ENCODE measurements at regions not wholly inside any gene's neighbourhood (a gene's known extent, or its start where the extent isn't known, plus 50 kb on each side); places are given as distances from the start of the nearest gene placed in this dataset.
A peak's percentile ranks its signal among the peaks of the same experiment; 100 is the strongest.
"Not testable (repeated sequence)": the region's sequence is repeated elsewhere in the genome, so short reads cannot be mapped to it uniquely, and the experiment has no call there.

GRCh38 chr5:177941386-177941785 lies 54.7 kb downstream of the PROP1 start:
- H3K36me3 ChIP-seq; H3K4me1 ChIP-seq (ENCODE audit: low read depth); H3K9me3 ChIP-seq (ENCODE audit: low read depth); H3K27me3 ChIP-seq; H3K4me3 ChIP-seq; DNase-seq (ENCODE audit: low read depth in 1 of 2, low spot score in 1 of 2): not testable (repeated sequence)
- H3K27ac ChIP-seq = peak overlapping the region; percentile 23

DNA sequence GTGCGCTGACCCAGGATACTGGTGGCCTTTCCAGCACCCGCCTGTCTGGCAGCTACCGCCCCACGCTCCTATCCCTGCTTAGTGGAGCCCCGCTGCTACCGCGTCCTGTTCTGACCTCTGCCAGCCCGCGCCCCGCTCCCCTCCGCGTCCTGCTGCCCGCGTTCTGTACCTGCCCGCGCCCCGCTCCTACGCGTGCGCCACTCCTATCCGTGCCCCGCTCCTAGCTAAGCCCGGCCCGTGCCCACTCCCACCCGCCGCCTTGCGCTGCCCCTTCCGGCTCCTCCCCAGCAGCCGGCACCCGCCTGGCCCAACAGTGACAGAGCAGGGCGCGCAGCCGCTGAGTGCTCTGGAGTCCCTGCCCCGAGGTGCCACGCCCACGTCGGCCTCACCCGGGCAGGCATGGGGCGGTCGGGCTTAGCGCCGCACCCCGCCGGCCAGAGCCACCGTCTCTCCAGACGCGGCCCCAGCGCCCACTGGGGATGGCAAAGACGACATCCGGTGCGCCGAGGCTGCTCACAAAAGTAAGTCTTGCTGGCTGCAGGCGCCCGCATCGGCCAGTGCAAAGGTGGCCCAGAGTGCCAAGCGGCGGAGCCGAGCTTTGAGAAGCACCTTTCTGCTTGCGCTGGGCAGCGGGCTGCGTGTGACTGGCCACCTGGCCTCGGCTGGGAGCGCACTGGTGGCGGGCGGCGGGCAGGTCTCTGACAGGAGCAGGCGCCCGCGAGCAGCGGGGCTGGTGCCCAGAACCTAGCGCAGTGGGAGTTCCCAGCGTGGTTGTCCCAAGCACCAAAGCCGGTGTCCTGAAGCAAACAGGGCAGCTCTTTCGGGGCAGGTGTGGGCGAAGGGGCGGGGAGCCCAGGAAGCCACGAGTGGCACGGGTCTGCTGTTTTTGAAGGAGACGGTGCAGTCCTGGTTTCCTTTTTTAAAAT lies 56.5 kb downstream of the PROP1 start:
- not testable (repeated sequence) for H3K27me3 ChIP-seq; H3K4me1 ChIP-seq (ENCODE audit: low read depth); H3K36me3 ChIP-seq; H3K9me3 ChIP-seq (ENCODE audit: low read depth); H3K27ac ChIP-seq
- DNase-seq (ENCODE audit: low read depth in 1 of 2, low spot score in 1 of 2) = peak in 1 of 2 donors; percentile 16
- H3K4me3 ChIP-seq = peak overlapping the region; percentile 38

- not testable (repeated sequence) for DNase-seq (ENCODE audit: low read depth in 1 of 2, low spot score in 1 of 2); H3K4me3 ChIP-seq; H3K27ac ChIP-seq
Measured at GRCh38 chr5:177938767-177939166, 57.3 kb downstream of the PROP1 start.

DNA sequence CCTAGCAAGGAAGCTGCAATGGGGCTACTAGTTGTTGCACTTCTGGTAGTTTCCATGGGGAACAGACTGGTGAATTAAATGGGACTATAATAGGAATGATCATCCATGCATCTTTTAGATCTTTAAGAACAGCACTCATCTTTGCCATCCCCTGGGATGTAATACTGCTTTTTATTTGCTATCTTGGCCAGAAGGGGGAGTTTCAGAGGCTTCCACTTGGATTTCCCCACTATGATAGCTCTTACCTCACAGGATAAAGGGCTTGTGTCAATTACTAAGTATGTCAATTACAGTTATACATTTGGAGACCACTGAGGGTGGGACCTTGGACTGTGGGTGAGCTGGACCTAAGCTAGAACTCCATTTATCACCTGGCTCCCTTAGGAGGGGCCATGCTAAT lies 61.8 kb downstream of the PROP1 start:
- TF ChIP-seq, protein P1, sequence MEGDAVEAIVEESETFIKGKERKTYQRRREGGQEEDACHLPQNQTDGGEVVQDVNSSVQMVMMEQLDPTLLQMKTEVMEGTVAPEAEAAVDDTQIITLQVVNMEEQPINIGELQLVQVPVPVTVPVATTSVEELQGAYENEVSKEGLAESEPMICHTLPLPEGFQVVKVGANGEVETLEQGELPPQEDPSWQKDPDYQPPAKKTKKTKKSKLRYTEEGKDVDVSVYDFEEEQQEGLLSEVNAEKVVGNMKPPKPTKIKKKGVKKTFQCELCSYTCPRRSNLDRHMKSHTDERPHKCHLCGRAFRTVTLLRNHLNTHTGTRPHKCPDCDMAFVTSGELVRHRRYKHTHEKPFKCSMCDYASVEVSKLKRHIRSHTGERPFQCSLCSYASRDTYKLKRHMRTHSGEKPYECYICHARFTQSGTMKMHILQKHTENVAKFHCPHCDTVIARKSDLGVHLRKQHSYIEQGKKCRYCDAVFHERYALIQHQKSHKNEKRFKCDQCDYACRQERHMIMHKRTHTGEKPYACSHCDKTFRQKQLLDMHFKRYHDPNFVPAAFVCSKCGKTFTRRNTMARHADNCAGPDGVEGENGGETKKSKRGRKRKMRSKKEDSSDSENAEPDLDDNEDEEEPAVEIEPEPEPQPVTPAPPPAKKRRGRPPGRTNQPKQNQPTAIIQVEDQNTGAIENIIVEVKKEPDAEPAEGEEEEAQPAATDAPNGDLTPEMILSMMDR (IDR thresholded peaks at IDR 0.05; ENCODE audit: low read depth, low read length) = peak; percentile 12
- not testable (repeated sequence) for H3K4me3 ChIP-seq; H3K36me3 ChIP-seq; H3K4me1 ChIP-seq (ENCODE audit: low read depth); H3K27me3 ChIP-seq; H3K27ac ChIP-seq; H3K9me3 ChIP-seq (ENCODE audit: low read depth)
- peak in 1 of 2 donors; percentile 17 for DNase-seq (ENCODE audit: low read depth in 1 of 2, low spot score in 1 of 2)

More at GRCh38 chr5:177938767-177939166, 57.3 kb downstream of the PROP1 start:
- not testable (repeated sequence) for H3K27me3 ChIP-seq; H3K4me1 ChIP-seq (ENCODE audit: low read depth); H3K36me3 ChIP-seq; H3K9me3 ChIP-seq (ENCODE audit: low read depth)

DNA sequence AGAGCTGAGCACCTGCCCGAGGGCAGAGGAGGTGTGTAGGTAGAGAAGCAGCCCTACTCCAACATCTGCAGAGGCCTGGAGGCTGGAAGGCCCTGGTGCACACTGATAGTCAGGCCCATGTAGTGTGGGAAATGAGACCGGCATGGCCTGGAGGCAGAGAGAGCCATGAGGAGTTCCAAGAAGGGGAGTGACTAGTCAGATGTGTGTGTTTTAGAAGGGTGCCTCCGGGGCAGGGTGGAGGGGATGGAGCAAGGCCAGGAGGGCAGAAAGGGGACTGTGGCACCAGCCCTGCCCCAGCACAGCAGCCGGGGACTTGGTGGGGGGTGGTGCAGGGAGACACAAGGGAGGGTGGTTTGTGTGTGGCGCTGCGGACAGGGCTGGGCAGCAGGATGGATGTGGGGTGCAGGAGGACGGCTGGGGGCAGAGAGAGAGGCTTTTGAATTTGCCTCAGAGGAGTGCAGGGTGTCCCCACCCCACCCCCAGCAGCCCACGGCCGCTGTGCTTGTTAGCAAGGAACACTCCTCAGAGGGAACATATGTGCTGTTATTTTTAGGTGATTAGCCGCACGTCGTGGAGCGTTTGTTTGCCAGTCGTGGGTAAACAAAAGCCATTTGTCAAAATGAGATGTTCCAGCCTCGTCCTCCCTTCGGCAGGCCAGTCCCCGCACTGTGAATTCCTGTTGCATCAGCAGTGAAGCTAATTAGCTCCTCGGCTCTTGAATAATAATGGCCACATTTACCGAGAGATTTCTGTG lies 65.6 kb downstream of the PROP1 start:
- H3K27ac ChIP-seq; H3K4me3 ChIP-seq; H3K27me3 ChIP-seq; DNase-seq (ENCODE audit: low read depth in 1 of 2, low spot score in 1 of 2); H3K36me3 ChIP-seq; H3K4me1 ChIP-seq (ENCODE audit: low read depth); H3K9me3 ChIP-seq (ENCODE audit: low read depth): not testable (repeated sequence)

DNA sequence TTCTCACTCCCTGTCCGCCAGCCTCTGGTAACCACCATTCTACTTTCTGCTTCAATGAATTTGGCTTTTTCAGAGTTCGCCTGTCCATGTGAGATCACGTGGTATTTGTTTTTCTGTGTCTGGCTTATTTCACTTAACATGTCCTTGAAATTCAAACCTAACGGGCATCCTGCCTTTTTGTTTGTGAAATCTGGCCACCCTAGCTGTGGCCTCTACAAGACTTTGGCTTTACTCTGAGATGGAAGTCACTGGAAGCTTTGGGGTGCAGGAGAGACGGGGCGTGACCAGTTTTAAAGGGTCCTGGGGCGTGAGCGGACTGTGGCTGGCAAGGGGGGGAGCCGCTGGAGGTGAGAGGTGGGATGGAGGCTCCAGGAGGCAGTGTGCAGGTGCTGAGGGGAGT lies 66.4 kb downstream of the PROP1 start:
- H3K4me1 ChIP-seq (ENCODE audit: low read depth); H3K36me3 ChIP-seq; H3K27ac ChIP-seq; H3K27me3 ChIP-seq; DNase-seq (ENCODE audit: low read depth in 1 of 2, low spot score in 1 of 2); H3K9me3 ChIP-seq (ENCODE audit: low read depth); H3K4me3 ChIP-seq: not testable (repeated sequence)

- not testable (repeated sequence) for H3K27ac ChIP-seq; DNase-seq (ENCODE audit: low read depth in 1 of 2, low spot score in 1 of 2); H3K27me3 ChIP-seq; H3K36me3 ChIP-seq; H3K9me3 ChIP-seq (ENCODE audit: low read depth); H3K4me3 ChIP-seq; H3K4me1 ChIP-seq (ENCODE audit: low read depth)
Measured at GRCh38 chr5:177927500-177927899, 68.5 kb downstream of the PROP1 start.

DNA sequence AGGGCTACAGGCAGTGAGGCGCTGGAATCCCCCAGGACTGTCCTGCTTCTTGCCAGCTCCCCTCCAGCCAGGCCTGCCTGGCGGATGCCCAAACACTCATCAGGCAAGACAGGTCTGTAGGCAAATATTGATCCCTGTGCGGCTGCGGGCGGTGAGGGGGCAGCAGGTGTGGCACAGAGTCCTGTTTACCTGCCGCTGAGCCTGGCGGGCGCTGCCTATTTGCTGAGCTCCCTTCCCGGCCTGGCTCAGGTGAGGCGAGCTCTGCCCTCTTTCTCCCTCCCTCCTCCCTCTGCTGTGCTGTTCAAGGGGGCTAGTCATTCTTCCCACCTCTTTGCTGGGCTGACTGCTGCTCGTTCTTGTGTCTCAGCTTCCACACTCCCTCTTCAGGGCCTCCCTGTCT lies 71.5 kb downstream of the PROP1 start:
- H3K27ac ChIP-seq; H3K4me3 ChIP-seq; H3K27me3 ChIP-seq; H3K9me3 ChIP-seq (ENCODE audit: low read depth); H3K36me3 ChIP-seq; DNase-seq (ENCODE audit: low read depth in 1 of 2, low spot score in 1 of 2); H3K4me1 ChIP-seq (ENCODE audit: low read depth): not testable (repeated sequence)

DNA sequence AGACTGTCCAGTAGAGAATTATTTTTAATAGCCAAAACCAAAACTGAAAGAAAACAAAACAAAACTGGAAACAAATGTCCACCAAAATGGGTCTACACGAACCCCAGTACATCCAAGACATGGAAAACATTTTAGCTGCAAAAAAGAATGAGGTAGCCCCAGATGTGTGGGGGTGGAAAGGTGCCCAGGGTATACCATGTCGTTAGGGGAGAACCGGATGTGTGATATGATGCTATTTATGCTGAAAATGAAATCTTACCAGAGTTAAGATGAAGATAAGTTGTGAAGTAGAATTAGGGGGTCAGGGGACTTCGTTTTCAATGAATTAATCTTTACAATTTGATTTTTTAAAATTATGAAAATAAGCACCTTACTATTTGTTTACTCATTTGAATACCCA lies 72.2 kb downstream of the PROP1 start:
- not testable (repeated sequence) for H3K27ac ChIP-seq; H3K9me3 ChIP-seq (ENCODE audit: low read depth); H3K4me3 ChIP-seq; H3K4me1 ChIP-seq (ENCODE audit: low read depth); DNase-seq (ENCODE audit: low read depth in 1 of 2, low spot score in 1 of 2); H3K27me3 ChIP-seq; H3K36me3 ChIP-seq

DNA sequence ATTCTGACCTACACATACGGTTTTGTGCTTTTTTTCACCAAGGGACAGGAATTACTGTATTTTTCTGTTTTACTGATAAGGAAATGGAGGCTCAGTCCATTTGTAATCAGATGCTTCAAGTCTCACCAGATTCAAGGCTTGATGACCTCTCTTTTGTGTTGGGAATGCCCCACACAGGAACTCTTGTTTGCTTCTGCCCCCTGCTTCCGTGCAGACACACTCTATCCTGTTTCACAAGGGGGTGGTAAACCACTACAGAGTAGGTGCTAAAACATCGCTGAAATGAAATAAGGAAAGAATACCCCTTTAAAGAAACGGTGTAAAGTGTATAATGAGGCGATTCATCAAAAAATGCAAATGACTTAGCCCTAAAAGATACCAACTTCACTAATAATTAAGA lies 72.9 kb downstream of the PROP1 start:
- not testable (repeated sequence) for H3K27me3 ChIP-seq; DNase-seq (ENCODE audit: low read depth in 1 of 2, low spot score in 1 of 2); H3K4me3 ChIP-seq; H3K9me3 ChIP-seq (ENCODE audit: low read depth); H3K36me3 ChIP-seq; H3K4me1 ChIP-seq (ENCODE audit: low read depth); H3K27ac ChIP-seq

DNA sequence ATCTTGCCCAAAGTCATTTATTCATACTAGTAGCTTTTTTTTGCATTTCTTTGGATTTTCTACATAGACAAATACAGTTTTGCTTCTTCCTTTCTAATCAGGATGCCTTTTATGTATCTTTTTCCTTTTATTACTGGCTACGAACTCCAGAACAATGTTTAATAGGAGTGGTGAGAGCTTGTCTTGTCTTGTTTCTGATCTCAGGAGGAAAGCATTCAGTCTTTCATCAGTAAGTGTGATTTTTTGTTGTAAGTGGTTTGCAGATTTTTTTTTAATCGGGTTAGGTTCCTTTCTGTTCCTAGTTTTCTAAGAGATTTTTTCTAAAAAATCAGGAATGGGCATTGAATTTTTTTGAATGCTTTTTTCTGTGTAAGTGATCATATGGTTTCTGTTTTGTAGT lies 86.8 kb downstream of the PROP1 start:
- not testable (repeated sequence) for DNase-seq (ENCODE audit: low read depth in 1 of 2, low spot score in 1 of 2)

DNA sequence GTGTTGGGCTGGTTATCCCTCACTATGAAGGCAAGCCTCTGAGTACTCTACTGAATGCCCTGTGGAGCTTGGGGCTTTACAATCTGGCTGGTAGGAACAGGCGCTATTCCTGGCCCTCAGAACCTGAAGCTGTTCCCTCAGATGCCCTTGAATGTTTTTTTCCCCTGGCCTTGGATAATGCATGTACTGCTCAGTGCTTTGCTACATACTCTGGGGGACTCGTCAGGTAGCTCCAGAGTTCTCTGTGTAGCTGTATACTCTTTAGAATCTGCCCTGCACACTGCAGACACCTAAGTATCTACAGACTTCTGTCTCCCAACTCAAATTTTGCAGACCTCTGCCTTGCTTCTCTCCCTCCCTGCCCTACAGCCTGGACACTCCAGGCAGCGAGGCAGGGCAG lies 93.2 kb downstream of the PROP1 start:
- not testable (repeated sequence) for H3K9me3 ChIP-seq (ENCODE audit: low read depth); H3K27ac ChIP-seq; H3K4me3 ChIP-seq; H3K36me3 ChIP-seq; DNase-seq (ENCODE audit: low read depth in 1 of 2, low spot score in 1 of 2); H3K4me1 ChIP-seq (ENCODE audit: low read depth); H3K27me3 ChIP-seq

More for the DNA sequence above, 86.8 kb downstream of the PROP1 start:
- not testable (repeated sequence) for H3K27me3 ChIP-seq; H3K4me1 ChIP-seq (ENCODE audit: low read depth); H3K27ac ChIP-seq; H3K36me3 ChIP-seq; H3K9me3 ChIP-seq (ENCODE audit: low read depth); H3K4me3 ChIP-seq

DNA sequence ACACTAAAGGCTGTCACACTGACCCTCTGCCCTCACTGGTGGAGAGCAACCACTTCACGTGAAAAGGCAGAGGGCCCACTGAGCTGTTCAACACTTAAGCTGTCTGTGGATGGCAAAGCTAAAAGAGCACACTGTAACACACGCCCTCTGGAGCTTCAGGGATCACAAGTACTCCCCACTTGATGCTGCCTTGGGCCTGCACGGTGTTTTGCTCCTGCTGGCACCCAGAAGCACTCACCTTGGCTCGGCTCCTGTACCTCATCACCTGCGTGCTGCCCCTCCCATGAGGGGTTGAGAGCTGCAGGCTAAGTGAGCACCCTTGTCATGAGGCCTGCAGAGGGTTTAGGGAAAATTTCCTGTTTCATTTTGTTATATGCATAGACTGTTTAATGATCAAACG lies 96.0 kb downstream of the PROP1 start:
- not testable (repeated sequence) for H3K9me3 ChIP-seq (ENCODE audit: low read depth); H3K27me3 ChIP-seq; H3K36me3 ChIP-seq; H3K4me3 ChIP-seq; H3K4me1 ChIP-seq (ENCODE audit: low read depth); H3K27ac ChIP-seq
- DNase-seq (ENCODE audit: low read depth in 1 of 2, low spot score in 1 of 2) = peak in 1 of 2 donors; percentile 0
